Stimulated activated naive CD8-positive, alpha-beta T cell treated with anti-CD3 and anti-CD28 coated beads, Interleukin-15, amount 100 ng/mL, for 72 hours (primary cell): ENCODE measurements at regions not wholly inside any gene's neighbourhood (a gene's known extent, or its start where the extent isn't known, plus 50 kb on each side); places are given as distances from the start of the nearest gene placed in this dataset.

Source experiments
- ATAC-seq: fragments of 150-1000 bp; cut with Tn5 transposase; 2 replicates; pipeline ENCODE4 v1.10.0; 2021; ENCODE audit warnings: mild to moderate bottlenecking, moderate library complexity
- DNase-seq, 2 donors: peaks; one replicate each; pipeline ENCODE4 v3.0.0; 2021 to 2022
- H3K27ac Mint-ChIP-seq, 2 donors: one replicate each; pipeline ENCODE4 v1.8.0; 2022; ENCODE audit warnings: mild to moderate bottlenecking in 2 of 2, mixed read lengths in 2 of 2, moderate library complexity in 2 of 2
- H3K27me3 Mint-ChIP-seq: one replicate; pipeline ENCODE4 v1.8.0; 2022; ENCODE audit warnings: mixed read lengths
- H3K4me1 Mint-ChIP-seq: one replicate; pipeline ENCODE4 v1.8.0; 2022; ENCODE audit warnings: mild to moderate bottlenecking, mixed read lengths
- H3K4me3 Mint-ChIP-seq, 2 donors: one replicate each; pipeline ENCODE4 v1.8.0; 2022; ENCODE audit warnings: mild to moderate bottlenecking in 2 of 2, mixed read lengths in 2 of 2, moderate library complexity in 1 of 2
- H3K9me3 Mint-ChIP-seq, 2 donors: one replicate each; pipeline ENCODE4 v1.8.0; 2022; ENCODE audit warnings: mixed read lengths in 2 of 2

DNA sequence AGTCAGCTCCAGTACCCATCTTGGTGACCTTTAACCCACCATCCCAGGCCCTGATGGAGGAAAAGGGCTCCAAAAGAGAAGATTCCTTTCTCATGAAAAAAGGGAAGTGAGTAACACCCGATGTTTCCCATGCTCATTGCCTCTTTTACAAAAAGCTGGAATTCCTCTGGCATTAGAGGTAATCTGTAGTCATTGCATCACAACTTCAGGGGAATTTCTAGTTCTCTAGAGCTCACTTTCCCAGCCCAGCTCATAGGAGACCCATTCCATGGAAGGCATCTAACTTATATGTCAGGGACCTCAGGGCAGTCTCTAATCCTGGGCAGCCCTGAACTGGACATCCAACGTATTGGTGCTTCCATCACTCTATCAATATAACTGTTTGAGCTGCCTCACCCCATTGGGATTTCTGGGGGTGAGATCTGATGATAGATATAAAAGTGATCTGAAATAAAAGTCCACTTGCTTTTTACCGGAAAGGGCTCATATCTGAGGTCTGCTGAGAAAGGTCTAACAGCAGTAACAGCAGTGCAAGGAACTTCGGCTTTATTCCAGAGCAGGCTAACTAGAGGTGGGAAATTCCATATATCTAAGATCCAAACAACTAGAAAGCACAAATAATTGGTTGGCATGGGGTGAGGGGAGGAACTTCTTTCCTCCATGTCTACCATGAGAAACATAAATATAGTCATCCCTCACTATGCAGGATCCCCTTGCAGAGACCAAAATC, 106.1 kb downstream of the ETAA1 start:
- no peaks in the 10 kb centered on the region for H3K4me1 Mint-ChIP-seq

DNA sequence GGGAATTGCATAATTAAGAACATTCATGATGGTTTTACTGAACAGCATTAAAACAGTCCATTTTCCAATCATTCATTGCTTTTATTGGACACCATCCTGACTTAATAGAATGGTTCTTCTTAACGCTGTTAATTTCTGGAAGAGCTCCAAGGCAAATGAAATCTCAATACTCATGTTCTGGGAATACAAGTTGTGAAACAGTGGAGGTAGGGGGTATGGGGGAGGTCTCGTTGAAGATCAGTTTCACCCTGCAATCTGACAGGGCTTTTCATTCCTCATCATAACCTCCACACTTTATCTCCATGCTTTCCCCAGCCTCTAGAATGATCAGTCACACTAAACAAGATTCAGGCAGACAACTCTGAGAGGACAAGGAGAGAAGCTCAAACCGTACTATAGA, 113.6 kb downstream of the ETAA1 start:
- H3K27me3 Mint-ChIP-seq: no peaks in the 10 kb centered on the region
- no peak for DNase-seq
- H3K9me3 Mint-ChIP-seq: peaks cover 0 to 6% of the 10 kb centered on the region in 2 donors
- H3K4me3 Mint-ChIP-seq: no peak overlapping the region
- no peaks in the 10 kb centered on the region for H3K4me1 Mint-ChIP-seq
- no peak for ATAC-seq
- H3K27ac Mint-ChIP-seq: no peak overlapping the region

More for the DNA sequence above, 106.1 kb downstream of the ETAA1 start:
- Mint-ChIP-seq H3K4me3 (no peak overlapping the region), H3K27me3 (peaks cover 6% of the 10 kb centered on the region), H3K27ac (no peak overlapping the region), H3K9me3 (peaks cover 5 to 12% of the 10 kb centered on the region in 2 donors)
- no peak for ATAC-seq
- DNase-seq: no peak

DNA sequence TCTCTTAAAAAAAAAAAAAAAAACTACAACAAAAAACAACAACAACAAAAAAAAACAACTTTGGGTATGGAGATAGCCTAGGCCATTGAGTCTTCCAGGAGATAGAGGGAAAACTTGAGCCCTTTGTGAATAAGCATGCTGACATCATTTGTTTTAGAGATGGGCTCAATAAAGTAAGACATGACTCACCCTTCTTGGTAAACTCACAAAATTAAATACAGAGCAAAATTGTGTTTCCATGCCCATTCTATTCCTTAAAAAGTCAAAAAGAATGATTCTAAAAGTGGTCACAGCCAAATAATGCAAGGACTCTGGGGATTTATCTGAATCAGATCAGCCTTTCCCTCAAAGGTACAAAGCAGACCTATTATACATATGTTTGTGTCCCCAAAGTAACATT, 117.4 kb downstream of the ETAA1 start:
- Mint-ChIP-seq H3K4me3 (no peak overlapping the region), H3K9me3 (peaks cover 0 to 5% of the 10 kb centered on the region in 2 donors), H3K27ac (no peak overlapping the region), H3K27me3 (peaks cover 6% of the 10 kb centered on the region), H3K4me1 (no peaks in the 10 kb centered on the region)
- DNase-seq: no peak
- no peak for ATAC-seq

DNA sequence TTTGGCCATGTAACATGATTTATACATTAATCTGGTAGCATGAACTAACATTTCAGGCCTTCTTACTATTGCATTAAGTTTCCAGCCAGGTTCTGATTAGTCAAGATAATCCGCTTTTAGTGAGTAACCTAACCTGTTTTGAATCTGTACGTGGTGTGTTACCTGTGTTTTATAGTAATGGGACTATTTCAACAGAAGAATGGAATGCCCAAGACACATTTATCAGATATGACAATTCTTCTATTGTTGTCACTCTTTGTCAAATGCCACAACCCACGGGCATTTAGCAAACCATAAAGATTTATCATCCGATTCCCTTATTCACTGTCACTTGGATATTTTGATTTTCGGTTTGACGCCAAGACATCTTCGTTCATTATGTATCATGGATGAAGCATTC, 117.9 kb downstream of the ETAA1 start:
- H3K27ac Mint-ChIP-seq: no peak overlapping the region
- peaks cover 6% of the 10 kb centered on the region for H3K27me3 Mint-ChIP-seq
- H3K4me1 Mint-ChIP-seq: no peaks in the 10 kb centered on the region
- DNase-seq: no peak
- no peak for ATAC-seq
- H3K4me3 Mint-ChIP-seq: no peak overlapping the region
- H3K9me3 Mint-ChIP-seq: peaks cover 0 to 5% of the 10 kb centered on the region in 2 donors

DNA sequence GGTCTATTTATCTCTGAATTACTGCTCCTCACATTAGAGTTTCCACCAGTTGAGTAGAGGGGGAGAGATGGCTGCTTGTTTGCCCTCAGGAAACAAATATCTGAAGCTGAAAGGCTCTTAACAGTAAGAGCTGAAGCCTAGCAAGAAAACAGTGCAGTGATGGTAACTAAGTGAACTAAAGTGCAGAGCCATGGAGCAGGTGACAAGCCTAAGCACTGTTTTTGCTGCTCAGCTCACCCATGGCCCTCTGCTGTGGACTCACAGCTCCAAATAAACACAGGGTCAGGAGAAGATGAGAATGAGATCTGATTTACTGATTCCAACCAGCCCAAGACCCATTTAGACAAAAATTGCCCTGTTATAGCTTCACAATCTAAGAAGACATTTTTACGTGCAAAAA, 118.4 kb downstream of the ETAA1 start:
- DNase-seq: no peak
- no peaks in the 10 kb centered on the region for H3K4me1 Mint-ChIP-seq
- no peak for ATAC-seq
- H3K4me3 Mint-ChIP-seq: no peak overlapping the region
- no peak overlapping the region for H3K27ac Mint-ChIP-seq
- H3K27me3 Mint-ChIP-seq: peaks cover 6% of the 10 kb centered on the region
- H3K9me3 Mint-ChIP-seq: peaks cover 0 to 5% of the 10 kb centered on the region in 2 donors

DNA sequence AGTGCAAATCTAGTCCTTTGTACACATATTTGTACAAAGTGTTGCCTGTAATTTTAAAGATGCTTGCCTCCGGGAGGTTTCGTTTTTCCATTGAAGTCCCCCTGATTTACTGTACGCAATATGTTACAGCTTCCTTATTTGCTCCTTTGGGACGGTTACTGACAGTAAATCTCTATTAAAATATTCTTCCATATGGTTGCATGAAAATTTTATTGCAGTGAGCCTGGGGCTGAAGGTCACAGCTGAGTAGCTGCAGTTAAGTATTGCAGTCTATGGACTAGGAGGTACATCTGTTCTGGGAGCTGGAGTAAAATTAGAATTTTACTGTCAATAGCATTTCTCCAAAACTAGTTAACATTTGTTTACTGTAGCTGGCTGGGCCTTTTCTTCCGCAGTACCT, 119.2 kb downstream of the ETAA1 start:
- DNase-seq (no peak), ATAC-seq (no peak)
- peaks cover 0 to 5% of the 10 kb centered on the region in 2 donors for H3K9me3 Mint-ChIP-seq
- no peak overlapping the region for H3K4me3 Mint-ChIP-seq
- H3K27me3 Mint-ChIP-seq: peaks cover 6% of the 10 kb centered on the region
- no peaks in the 10 kb centered on the region for H3K4me1 Mint-ChIP-seq
- H3K27ac Mint-ChIP-seq: no peak overlapping the region

DNA sequence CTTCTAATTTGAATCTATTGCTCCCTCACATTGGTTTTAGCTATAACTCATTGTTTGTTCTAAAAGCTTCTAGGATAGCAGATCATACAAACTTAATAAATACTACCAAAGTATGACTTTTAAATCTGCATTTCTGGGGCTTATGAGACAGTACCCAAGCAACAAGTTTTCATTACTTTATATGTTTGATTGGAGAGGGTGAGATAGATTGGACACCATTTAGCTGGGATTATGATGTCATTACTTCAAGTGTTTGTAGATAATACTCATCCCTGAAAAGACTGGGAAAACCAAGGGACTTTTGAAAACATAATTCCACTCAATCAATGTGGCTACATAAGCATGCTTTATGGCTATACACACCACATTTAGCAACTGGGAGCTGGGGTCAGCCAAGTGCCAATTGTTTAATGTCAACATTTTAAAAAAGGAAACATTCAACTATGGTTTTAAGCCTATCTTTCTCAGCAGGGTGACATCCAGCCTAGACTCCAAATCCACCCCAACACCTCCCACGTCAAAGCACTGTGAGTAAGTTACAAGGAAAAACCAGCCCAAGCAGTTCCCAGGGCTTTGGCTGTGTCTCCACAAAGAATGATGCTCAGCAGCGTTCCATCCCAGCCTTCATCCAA, 119.9 kb downstream of the ETAA1 start:
- DNase-seq: no peak
- no peak overlapping the region for H3K4me3 Mint-ChIP-seq
- no peak overlapping the region for H3K27ac Mint-ChIP-seq
- no peak for ATAC-seq
- H3K27me3 Mint-ChIP-seq: peaks cover 6% of the 10 kb centered on the region
- H3K9me3 Mint-ChIP-seq: peaks cover 0 to 5% of the 10 kb centered on the region in 2 donors
- no peaks in the 10 kb centered on the region for H3K4me1 Mint-ChIP-seq

DNA sequence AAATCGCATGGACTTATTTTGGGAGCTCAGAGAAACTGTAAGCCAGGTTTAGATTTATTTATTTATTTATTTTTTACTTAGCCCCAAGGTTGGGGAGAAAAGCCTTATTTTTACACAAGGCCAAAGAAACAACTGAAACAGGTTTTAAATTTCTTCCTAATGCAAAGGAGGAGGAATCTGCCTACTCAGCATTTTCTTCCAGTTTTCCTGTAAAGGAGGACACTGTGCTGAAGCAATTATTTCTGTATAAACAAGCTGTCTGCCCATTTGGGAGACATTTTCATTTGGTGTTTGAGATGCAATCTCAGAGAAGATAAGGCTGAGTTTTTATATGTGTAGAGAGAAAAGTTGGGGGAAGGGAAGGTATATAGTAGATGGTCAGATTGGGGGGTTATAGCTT, 125.0 kb downstream of the ETAA1 start:
- no peak for DNase-seq
- Mint-ChIP-seq H3K4me1 (no peaks in the 10 kb centered on the region), H3K4me3 (no peak overlapping the region), H3K27me3 (peaks cover 6% of the 10 kb centered on the region), H3K9me3 (peaks cover 0 to 5% of the 10 kb centered on the region in 2 donors), H3K27ac (no peak overlapping the region)
- ATAC-seq: no peak

DNA sequence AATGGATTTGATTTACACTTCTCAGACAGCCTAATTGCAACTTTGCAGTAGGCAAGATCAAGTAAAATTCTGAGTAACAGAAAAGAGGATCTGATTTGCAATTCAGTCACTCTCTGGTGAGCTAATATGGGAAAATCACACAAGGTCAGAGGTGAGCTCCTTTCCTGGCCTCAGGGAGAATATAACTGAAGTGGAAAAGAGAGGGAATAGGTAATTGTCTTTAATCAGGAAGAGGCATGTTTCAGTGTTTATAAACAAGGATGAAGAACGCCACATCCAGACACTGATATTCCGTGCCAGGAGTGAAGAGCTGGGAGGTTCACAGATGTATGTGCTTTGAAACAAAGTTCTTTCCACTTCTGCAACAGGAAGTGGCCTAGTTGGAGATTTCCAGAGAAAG, 127.1 kb downstream of the ETAA1 start:
- Mint-ChIP-seq H3K4me3 (no peak overlapping the region), H3K4me1 (no peaks in the 10 kb centered on the region), H3K9me3 (no peaks in the 10 kb centered on the region), H3K27ac (no peak overlapping the region), H3K27me3 (no peaks in the 10 kb centered on the region)
- no peak for DNase-seq
- no peak for ATAC-seq

DNA sequence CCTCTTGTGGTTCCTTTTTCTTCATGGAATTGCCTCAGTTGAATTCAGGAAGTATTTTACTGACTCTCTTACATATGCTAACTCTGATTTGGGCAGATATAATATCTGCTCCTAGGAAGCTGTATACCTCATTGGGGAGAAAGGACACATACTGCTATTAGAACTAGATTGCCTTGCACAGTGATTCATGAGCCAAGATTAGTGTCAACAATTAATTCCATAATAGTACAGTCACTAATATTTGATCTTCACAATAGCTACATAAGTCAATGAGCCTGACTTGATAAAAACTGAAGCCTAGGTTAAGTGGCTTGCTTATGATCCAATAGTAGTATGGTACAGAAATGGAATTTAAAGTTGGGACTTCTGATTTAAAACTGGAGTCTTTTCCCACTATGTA, 127.6 kb downstream of the ETAA1 start:
- Mint-ChIP-seq H3K4me1 (no peaks in the 10 kb centered on the region), H3K27me3 (no peaks in the 10 kb centered on the region), H3K27ac (no peak overlapping the region), H3K4me3 (no peak overlapping the region), H3K9me3 (no peaks in the 10 kb centered on the region)
- ATAC-seq (no peak), DNase-seq (no peak)

DNA sequence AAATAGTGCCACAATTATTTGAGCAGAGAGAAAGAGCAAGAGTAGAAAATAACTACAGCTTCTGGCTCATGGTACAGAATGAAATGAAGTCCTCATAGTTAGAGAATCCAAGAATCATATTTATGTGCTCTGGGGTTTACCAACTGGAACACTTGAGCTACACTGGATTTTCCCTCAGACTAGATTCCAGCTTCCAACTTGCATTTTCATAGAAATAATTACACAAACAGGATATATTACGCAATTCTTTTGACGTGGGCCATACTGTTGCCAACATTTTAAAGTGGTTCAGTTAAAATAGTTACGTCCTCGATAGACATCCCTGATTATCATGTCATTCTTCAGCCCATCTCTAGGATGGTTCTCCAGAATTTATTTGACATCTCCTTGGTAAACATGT, 129.2 kb downstream of the ETAA1 start:
- ATAC-seq: no peak
- H3K27ac Mint-ChIP-seq: no peak overlapping the region
- no peaks in the 10 kb centered on the region for H3K27me3 Mint-ChIP-seq
- H3K9me3 Mint-ChIP-seq: no peaks in the 10 kb centered on the region
- no peaks in the 10 kb centered on the region for H3K4me1 Mint-ChIP-seq
- no peak overlapping the region for H3K4me3 Mint-ChIP-seq
- no peak for DNase-seq

DNA sequence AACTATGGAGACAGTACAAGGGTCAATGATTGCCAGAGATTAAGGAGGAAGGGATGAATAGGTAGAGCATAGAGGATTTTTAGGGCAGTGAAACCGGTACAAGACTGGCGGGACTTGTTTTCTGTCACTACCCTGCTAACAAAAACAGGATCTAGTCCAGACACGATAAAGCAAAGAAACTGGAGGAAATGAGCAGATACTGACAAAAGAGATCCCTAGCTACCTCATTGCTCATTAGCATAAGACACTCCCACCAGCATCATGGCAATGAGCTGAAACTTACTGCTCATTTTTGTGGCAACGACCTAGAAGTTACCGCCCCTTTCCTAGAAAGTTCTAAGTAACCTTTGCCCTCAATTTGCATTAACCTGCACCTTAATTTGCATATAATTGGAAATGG, 131.2 kb downstream of the ETAA1 start:
- DNase-seq (no peak), ATAC-seq (no peak)
- H3K27ac Mint-ChIP-seq: no peak overlapping the region
- H3K4me3 Mint-ChIP-seq: no peak overlapping the region
- H3K9me3 Mint-ChIP-seq: no peaks in the 10 kb centered on the region
- no peaks in the 10 kb centered on the region for H3K4me1 Mint-ChIP-seq
- H3K27me3 Mint-ChIP-seq: no peaks in the 10 kb centered on the region

DNA sequence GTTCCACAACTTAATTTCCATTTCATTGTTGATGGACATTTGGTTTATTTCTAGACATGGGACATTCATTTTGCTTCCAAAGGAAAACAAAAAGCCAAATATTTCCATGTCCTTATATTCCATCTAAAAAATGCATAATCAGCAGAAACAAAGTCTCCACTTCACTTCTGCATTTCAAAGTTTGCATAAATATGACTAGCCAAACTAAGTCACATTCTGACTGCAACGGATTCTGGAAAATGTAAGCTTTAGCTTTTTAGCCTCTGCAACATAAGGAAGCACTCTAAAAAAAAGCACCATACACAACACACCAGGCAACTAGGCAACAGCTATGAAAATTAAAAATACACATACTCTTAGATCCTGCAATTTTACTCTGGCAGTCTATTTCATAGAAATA, 135.3 kb downstream of the ETAA1 start:
- Mint-ChIP-seq H3K4me3 (no peak overlapping the region), H3K27me3 (no peaks in the 10 kb centered on the region), H3K4me1 (no peaks in the 10 kb centered on the region), H3K9me3 (no peaks in the 10 kb centered on the region), H3K27ac (no peak overlapping the region)
- no peak for ATAC-seq
- no peak for DNase-seq

DNA sequence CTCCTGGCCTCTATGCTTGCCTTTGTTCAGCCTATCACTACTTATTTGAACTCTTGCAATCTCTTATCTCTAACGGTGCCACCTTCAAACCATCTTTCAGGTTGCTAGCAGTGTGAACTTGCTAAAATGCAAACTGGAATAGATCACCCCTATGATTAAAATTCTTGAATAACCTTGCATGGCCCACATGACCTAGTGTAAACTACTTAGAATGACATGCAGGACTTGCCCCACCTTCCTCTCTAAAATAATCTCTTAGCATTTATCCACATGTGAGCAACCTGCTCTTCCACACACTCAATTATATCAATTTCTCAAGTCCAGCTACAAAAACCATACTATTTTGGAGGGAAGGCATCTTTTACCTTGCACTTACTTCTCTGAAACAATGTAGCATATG, 137.6 kb downstream of the ETAA1 start:
- H3K27me3 Mint-ChIP-seq: no peaks in the 10 kb centered on the region
- H3K27ac Mint-ChIP-seq: no peak overlapping the region
- DNase-seq (no peak), ATAC-seq (no peak)
- no peaks in the 10 kb centered on the region for H3K4me1 Mint-ChIP-seq
- no peak overlapping the region for H3K4me3 Mint-ChIP-seq
- H3K9me3 Mint-ChIP-seq: peaks cover 0 to 11% of the 10 kb centered on the region in 2 donors

DNA sequence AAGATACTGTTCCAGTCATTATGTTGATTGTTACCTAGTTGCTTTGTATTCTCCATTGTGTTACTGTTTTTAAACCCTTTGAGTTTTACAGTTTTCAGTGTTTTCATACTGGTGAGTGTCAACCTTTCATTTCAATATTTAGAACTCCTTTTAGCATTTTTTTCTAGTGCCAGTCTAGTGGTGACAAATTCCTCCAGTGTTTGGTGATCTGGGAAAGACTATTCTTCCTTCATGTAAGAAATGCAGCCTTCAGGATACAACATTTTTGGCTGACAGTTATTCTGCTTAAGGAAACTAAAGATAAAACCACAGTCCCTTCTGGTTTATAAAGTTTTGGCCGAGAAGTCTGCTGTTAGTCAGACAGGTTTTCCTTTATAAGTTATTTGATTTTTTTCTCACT, 143.8 kb downstream of the ETAA1 start:
- Mint-ChIP-seq H3K27me3 (peaks cover 7% of the 10 kb centered on the region), H3K4me1 (no peaks in the 10 kb centered on the region), H3K9me3 (peaks cover 0 to 32% of the 10 kb centered on the region in 2 donors), H3K4me3 (no peak overlapping the region), H3K27ac (no peak overlapping the region)
- DNase-seq: no peak
- no peak for ATAC-seq

DNA sequence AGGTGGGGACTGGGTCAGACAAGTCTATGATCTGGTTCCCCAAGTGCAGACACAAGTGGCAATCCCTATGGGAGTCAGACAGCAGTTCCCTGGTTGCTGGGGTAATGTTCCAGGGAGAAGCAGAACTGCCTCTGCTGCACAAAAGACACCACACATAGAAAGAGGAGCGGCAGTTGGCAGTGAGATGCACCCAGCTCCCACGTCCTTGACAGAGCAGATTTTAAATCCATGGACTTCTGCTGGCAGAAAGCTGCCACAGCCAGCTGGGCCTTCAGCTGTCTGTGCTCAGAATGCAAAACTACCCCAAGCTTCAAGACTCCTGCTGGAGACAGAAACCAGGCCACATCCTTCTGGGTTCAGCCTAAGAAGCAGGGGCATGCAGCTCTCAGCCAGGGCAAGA, 147.2 kb downstream of the ETAA1 start:
- peaks cover 7% of the 10 kb centered on the region for H3K27me3 Mint-ChIP-seq
- peaks cover 0 to 32% of the 10 kb centered on the region in 2 donors for H3K9me3 Mint-ChIP-seq
- H3K27ac Mint-ChIP-seq: no peak overlapping the region
- H3K4me1 Mint-ChIP-seq: no peaks in the 10 kb centered on the region
- DNase-seq: no peak
- ATAC-seq: no peak
- H3K4me3 Mint-ChIP-seq: no peak overlapping the region
